Ishikawa (cell line): ENCODE measurements at regions not wholly inside any gene's neighbourhood (a gene's known extent, or its start where the extent isn't known, plus 50 kb on each side); places are given as distances from the start of the nearest gene placed in this dataset.

Experiments
- CEBPB ChIP-seq: IDR thresholded peaks from 2 replicates; pipeline ENCODE4 v1.6.1; 2012
- CREB1 ChIP-seq: IDR thresholded peaks from 2 replicates; pipeline ENCODE4 v1.6.1; 2012; ENCODE audit warnings: low read depth
- EGR1 ChIP-seq: IDR thresholded peaks from 2 replicates; pipeline ENCODE4 v1.6.1; 2012
- EP300 ChIP-seq: IDR thresholded peaks from 2 replicates; pipeline ENCODE4 v1.6.1; 2012; ENCODE audit warnings: borderline replicate concordance
- FOXM1 ChIP-seq: IDR thresholded peaks from 2 replicates; pipeline ENCODE4 v1.6.1; 2012; ENCODE audit warnings: low read depth, borderline replicate concordance
- MAX ChIP-seq: IDR thresholded peaks from 2 replicates; pipeline ENCODE4 v1.6.1; 2012
- NFIC ChIP-seq: IDR thresholded peaks from 2 replicates; pipeline ENCODE4 v1.6.1; 2012
- RAD21 ChIP-seq: IDR thresholded peaks from 2 replicates; pipeline ENCODE4 v1.6.1; 2012; ENCODE audit warnings: low read depth
- TAF1 ChIP-seq: IDR thresholded peaks from 2 replicates; pipeline ENCODE4 v1.6.1; 2012; ENCODE audit warnings: low read depth, mild to moderate bottlenecking
- TCF12 ChIP-seq: IDR thresholded peaks from 2 replicates; pipeline ENCODE4 v1.6.1; 2012; ENCODE audit warnings: low read depth
- TEAD4 ChIP-seq: IDR thresholded peaks from 2 replicates; pipeline ENCODE4 v1.6.1; 2012
- USF1 ChIP-seq: IDR thresholded peaks from 2 replicates; pipeline ENCODE4 v1.6.1; 2012
- YY1 ChIP-seq: IDR thresholded peaks from 2 replicates; pipeline ENCODE4 v1.6.1; 2012; ENCODE audit warnings: low read depth
- ZBTB7A ChIP-seq: IDR thresholded peaks from 2 replicates; pipeline ENCODE4 v1.6.1; 2012; ENCODE audit warnings: low read depth
- TF ChIP-seq, protein P1 (sequence below): IDR thresholded peaks from 2 replicates; pipeline ENCODE4 v1.6.1; 2012; ENCODE audit warnings: low read depth, mild to moderate bottlenecking

DNA sequence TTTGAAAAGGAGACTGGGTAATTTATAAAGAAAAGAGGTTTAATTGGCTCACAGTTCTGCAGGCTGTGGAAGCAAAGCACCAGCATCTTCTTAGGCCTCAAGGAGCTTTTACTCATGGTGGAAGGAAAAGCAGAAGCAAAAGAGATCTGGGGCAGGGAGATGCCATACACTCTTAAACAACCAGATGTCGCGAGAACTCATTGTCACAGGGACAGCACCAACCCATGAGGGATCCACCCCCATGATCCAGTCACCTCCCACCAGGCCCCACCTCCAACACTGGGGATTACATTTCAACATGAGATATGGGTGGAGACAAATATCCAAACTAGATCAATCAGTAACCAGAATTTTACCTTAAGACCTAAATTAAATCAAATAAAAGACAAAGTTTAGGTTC lies 87.2 kb downstream of the C11orf91 start:
- TF ChIP-seq YY1 (no peak), TEAD4 (no peak), TAF1 (no peak), FOXM1 (no peak), NFIC (no peak), MAX (no peak), EGR1 (no peak)
- TF ChIP-seq, protein P1, sequence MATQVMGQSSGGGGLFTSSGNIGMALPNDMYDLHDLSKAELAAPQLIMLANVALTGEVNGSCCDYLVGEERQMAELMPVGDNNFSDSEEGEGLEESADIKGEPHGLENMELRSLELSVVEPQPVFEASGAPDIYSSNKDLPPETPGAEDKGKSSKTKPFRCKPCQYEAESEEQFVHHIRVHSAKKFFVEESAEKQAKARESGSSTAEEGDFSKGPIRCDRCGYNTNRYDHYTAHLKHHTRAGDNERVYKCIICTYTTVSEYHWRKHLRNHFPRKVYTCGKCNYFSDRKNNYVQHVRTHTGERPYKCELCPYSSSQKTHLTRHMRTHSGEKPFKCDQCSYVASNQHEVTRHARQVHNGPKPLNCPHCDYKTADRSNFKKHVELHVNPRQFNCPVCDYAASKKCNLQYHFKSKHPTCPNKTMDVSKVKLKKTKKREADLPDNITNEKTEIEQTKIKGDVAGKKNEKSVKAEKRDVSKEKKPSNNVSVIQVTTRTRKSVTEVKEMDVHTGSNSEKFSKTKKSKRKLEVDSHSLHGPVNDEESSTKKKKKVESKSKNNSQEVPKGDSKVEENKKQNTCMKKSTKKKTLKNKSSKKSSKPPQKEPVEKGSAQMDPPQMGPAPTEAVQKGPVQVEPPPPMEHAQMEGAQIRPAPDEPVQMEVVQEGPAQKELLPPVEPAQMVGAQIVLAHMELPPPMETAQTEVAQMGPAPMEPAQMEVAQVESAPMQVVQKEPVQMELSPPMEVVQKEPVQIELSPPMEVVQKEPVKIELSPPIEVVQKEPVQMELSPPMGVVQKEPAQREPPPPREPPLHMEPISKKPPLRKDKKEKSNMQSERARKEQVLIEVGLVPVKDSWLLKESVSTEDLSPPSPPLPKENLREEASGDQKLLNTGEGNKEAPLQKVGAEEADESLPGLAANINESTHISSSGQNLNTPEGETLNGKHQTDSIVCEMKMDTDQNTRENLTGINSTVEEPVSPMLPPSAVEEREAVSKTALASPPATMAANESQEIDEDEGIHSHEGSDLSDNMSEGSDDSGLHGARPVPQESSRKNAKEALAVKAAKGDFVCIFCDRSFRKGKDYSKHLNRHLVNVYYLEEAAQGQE, result no peak

- no peak for TF ChIP-seq USF1
- no peak for TF ChIP-seq CEBPB
- TF ChIP-seq YY1, result no peak
- TF ChIP-seq ZBTB7A, result no peak
- no peak for TF ChIP-seq EP300
- TF ChIP-seq, protein P1, result no peak
- no peak for TF ChIP-seq TAF1
- TF ChIP-seq EGR1, result no peak
- no peak for TF ChIP-seq CREB1
- TF ChIP-seq TCF12, result no peak
- TF ChIP-seq NFIC, result no peak
- TF ChIP-seq RAD21, result no peak
These were observed 89.7 kb downstream of the C11orf91 start for GRCh38 chr11:33610903-33611302.

DNA sequence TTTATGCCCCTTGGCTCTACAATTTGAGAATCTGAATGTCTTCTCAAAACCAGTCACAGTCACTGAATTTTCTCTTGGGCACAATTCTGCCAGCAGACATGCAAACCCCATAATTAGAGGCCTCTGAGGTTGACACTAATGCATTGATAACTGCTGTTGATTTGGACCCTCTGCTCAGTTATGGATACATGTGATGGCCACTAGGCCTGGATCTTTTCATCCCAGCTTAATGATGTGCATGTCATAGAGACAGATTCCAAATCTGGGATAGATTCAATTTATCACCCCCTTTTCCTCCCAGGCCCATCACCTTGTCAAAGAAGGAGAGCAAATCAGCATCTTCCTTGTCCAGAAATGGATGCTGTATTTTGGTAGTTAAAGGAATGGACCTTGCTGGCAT lies 92.2 kb downstream of the C11orf91 start:
- TF ChIP-seq CEBPB (no peak), CREB1 (no peak), RAD21 (no peak), MAX (no peak), TAF1 (no peak), NFIC (no peak), YY1 (no peak), EP300 (no peak), TEAD4 (no peak), TCF12 (no peak), ZBTB7A (no peak), USF1 (no peak), EGR1 (no peak), FOXM1 (no peak)
- TF ChIP-seq, protein P1, result no peak

DNA sequence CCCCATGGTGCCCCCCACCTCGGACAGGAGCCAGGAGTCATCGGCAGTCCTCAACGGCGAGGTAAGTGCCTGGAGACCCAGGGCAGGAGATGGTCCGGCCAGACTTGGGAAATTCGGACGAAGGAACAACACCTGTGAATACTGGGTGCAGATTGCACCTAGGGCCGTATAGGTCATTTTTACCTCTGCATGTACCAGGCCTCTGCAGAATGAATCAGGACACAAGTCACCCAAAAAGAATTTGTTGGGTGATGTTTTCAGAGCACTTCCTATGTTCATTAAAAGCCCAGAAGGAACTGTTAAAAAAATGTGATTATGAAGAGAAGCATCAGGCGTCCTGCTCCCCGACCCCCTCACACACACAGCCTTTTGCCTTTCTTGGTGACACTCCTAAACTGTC lies 93.9 kb downstream of the C11orf91 start:
- TF ChIP-seq EP300 (no peak), TEAD4 (no peak), TCF12 (no peak), NFIC (no peak), FOXM1 (no peak), YY1 (no peak)

GRCh38 chr11:33605703-33606102 lies 94.9 kb downstream of the C11orf91 start:
- TF ChIP-seq CEBPB (no peak), TAF1 (no peak), EP300 (no peak), NFIC (no peak), CREB1 (no peak), TCF12 (no peak), TEAD4 (no peak)
